Activated CD4-positive, CD25-positive, alpha-beta regulatory T cell treated with anti-CD3 and anti-CD28 coated beads, Interleukin-2, amount 50 U/mL, for 16 hours (primary cell): ENCODE measurements at regions not wholly inside any gene's neighbourhood (a gene's known extent, or its start where the extent isn't known, plus 50 kb on each side); places are given as distances from the start of the nearest gene placed in this dataset.

ENCODE experiments used
- DNase-seq: peaks from one replicate; pipeline ENCODE4 v3.0.0-alpha.2; 2020; ENCODE audit warnings: low read depth, low spot score

DNA sequence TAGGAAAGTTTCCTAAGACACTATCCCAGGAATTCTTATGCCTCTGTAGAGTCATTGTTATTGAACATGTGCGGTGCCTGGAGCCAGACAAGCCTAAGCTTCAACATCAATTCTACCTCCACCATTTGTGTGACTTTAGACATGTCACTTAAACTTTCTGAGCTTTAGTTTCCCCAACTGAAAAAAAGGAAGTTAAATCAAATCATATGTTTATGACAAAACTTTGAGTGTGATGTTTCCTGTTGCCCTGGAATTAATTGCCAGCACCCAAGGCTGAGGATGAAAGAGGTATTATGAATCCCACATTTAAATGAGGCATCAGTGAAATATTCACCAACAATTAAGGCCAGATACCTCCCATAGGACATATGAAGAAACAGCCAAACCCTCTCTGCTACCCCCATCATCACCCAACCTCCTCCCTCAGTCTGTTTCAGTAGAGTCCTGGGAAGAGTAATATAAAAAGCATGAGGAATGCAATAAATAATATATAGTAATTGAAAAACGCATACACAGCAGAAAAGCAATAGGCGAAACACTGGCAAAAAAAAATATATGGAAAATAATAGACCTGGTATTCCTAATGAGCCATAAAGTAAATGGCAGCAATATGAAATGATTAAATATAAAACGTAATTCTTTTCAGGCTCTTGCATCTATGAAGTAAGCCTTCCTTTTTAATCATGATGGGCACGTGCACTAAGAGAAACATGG, 182.0 kb upstream of the DCN start:
- no peak for DNase-seq

DNA sequence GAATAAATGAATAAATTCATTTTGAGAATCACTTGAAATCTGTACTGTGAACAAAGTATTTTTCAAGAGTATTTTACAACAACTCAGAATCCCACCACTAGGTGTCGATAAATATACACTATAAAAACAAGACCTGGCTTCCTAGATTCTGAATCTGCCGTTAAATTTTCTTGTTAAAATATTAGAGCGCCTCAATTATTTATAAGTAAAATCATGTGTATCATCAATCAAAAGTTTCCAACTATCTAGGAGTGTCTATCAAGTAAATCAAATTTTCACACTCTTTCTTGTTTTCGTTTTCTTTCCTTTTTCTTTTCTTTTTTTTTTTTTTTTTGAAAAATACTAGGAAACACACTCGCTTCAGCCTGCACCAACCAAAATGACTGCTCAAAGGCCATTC, 179.2 kb upstream of the DCN start:
- no peak for DNase-seq

DNA sequence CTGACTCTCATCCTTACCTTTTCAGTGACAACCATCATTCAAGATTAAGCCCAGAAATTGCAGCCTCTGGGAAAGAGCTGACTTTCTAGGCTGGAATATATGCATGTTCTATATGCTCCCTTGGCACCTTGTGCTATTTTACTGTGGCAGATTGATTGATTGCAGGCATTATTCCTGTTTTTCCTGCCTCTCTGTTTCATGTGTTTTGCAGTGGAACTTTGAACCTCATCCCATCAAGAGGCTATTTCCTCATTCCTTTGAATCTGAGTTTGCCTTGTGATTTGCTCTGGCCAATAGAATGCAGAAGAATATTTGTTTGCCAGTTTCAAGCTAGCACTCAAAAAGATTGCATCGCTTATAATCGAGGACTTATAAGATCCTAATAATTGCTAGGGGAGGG, 174.8 kb upstream of the DCN start:
- no peak for DNase-seq

DNA sequence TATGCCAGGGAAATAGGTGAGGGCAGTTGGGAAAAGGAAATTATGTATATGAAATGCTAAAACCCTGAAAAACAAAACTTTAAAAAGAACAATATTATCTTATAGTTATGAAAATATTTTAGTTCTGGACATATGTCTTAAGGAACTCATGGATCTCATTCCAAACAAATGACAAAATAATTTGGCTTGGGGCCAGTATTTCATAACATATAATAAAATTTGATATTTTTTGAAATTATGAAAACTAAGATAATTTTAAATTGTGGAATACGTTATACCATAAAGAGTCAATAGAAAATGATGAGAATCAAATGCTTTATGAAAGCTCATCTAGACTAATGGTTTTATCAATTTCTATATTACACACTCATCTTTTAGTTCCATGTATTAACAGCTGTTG, 173.8 kb upstream of the DCN start:
- no peak for DNase-seq

DNA sequence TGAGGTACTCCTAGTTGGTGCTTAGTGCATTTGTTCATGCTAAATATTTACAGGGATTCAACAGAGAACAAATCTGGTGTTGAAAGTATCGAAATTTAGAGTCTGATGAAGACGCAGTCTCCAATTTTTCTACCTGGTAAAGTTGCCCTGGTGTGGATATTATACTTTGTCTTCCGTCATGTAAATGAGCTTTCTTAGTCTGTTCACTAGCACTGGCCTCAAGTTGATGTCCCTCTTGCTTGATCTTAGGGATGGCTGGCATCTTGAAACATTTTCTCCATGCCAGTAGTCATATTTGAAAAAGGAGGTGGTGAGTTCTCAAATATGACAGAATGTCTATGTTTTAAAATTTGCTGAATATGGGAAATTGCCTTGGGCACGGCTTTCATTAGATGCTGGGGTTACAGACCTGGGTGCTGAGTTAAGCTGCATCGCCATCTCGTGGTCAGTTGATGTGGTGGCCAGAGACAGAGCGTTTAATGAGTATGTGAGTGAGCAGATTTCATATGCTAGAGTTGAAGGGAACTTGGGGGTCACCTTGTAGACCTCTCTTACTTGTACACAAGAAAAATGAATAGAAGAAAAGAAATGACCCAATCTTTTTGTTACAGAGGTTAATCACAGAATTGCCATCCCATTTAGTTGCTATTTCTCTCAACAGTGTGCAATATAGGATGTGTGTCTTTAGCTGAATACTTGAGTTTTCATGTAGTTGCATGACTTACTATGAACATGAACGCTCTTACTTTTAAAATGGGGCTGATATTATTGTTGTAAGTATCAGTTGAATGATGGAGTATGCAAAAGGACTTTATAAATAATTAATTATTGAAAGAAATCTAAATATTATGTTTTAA, 172.8 kb upstream of the DCN start:
- no peak for DNase-seq

DNA sequence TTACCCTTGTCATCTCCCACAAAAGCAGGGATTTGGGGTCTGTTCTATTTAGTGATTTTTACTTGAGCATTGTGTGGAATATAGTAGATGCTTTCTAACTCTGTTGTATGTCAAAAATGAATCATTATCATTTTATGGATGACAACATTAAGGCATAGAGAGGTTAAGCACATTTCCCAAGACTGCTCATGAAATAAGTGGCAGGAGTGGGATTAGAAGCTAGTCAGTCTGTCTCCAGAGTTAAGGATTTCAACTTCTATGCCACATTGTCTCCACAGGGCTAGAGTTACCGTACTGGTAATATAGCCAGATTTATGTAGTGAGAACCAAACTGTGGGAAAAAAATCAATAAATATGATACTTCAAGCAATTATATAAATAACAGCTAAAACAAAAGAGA, 170.6 kb upstream of the DCN start:
- DNase-seq: no peak

DNA sequence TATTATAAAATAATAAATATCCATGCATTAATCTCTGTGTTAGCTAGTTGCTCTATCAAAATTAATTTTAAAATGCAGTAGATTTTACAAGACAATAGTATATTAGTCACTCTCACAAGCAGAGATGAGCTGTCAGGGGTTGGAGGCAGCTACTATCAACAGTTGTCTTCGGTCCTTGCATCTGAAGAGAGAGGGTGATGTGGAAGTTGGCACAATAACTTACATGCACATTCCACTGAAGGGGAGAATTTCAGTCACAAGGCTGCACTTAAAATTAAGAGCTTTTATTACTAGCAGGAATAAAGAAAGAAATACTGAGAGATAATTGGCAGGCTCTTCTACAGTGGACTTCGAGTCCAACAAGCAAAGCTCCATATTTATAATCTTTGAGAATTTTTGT, 166.9 kb upstream of the DCN start:
- DNase-seq: no peak

DNA sequence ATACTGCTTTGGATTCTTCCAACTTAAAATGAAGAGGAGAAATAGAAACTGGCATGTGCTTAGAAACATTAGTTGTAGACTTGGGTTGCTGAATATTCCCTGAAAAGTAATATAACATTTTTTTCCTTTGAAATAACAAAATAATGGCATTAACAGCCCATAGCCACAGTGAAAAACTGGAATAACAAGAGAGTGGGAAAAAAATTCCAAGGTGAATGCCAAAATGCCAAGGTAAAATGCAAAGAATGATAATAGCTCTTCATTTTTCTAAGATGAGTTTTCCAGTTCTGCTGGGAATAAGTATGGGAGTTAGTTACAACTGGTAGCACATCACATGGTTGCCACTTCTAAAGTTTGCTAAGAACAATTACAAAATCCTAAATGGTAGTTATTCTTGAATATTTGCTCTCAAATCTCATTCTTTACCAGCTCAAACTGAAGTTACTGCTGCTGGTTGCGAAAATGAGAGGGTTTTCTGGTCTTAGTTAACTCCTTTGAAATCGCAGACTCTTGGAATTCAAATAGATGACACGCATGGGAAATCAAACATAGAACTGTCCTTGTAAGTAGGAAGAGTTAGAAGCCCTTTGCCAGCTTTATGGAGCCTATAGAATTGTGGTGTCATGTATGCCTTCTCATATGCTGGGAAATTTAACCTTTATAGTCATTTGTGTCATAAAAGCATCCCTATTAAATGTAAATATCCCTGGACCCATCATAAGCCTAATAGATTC, 165.0 kb upstream of the DCN start:
- DNase-seq: no peak

DNA sequence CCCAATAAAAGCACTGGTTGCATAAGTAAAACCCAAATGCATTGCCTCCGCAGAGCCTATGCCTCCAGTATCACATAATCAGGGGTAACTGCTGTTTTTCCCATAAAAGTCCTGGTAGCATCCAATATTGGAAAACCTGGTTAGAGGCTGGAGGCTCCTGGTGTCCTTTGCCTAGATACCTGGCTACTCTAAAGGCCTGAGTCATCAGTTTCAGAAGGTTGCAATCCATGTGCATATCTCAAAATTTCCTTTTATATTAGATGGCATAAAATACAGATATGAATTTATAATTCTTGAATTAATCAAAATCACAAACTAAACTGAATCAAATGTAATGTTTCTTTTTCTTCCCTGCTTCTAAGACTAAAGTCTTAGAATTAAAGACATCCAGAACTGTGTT, 164.2 kb upstream of the DCN start:
- DNase-seq: no peak

DNA sequence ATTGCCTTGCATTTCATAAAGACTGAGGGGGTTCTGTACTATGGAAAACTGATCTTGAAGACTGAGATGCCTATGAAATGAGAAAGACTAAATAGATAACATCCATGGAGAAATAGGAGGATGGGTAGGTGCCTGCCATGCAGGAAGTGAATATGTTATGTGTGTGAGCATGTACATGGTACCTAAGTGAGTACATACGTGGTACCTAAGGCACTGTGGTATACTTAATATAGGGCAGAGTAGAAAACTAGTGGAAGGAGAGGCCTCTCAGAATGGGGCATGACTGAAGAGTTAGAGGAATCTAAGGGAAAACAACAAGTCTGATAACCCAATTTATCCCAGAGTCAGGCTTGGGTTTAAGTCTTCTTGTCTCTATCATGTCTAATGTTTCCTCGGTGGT, 161.8 kb upstream of the DCN start:
- DNase-seq: no peak

DNA sequence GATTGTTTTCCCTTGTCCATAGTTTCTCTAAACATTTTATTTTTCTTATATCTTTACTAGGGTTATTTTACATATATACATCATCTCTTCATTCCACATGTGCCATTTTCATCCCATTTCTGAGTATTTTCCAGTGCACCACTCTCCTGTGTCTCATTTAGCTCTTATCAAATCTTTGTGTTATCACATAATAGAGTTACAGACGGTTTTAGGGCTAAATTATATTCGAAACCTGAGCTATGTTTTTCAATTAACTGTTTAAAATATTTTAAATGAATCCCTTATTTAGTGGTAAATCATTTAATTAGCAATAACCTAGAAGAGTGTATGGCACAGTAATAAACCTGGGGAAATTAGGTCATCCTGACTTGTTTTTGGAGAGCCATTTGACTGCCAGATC, 160.4 kb upstream of the DCN start:
- DNase-seq: no peak

DNA sequence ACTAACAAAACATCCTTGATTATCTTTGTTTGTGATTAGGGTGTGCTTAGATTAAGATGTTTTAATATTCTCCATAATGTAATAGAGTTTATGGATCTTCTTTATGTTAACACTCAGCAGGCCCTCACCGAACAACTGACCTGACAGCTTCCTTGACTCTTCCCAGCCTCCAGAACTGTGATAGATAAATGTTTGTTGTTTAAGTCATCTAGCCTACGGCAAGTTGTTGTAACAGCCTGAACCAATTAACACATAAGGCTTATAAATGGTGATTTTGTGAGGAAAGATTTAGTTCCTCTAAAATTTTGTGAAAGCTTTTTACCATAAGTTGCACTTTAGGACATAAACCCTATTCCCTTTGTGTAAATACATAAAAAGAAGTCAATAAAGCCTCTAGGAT, 156.5 kb upstream of the DCN start:
- DNase-seq: no peak

DNA sequence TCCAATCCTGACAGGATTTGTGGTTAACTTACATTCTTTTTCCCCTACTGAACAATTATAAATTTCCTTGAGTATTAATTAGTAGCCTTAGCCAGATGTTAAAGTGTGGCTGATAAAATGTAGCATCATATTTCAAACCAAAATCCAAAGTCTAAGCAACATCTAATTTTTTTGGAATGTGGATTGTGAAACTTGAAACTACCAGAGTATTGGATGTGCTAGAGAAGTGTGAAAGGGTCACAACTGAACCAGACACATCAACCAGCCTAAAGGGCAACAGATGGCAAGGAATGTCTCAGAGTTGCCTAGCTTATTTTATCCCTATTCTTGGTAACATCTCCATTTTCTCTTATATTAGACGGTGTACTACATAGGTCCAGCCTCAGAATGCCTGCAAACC, 153.1 kb upstream of the DCN start:
- no peak for DNase-seq

DNA sequence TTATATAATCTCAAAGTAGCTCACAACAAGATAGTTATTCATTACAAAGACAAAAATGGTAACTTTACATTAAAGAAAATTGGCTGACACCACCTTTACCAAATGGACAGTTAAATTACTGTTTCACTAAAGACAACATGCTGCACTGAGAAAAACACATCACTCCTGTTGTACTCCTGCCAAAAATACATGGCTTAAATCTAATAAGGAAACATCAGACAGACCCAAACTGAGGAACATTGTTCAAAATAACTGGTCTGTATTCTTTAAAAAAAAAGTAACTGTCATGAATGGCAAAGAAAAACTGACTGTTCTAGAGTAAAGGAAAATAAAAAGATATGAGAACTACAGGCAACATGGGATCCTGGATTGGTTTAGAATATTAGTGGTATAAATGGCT, 151.3 kb upstream of the DCN start:
- DNase-seq: no peak

DNA sequence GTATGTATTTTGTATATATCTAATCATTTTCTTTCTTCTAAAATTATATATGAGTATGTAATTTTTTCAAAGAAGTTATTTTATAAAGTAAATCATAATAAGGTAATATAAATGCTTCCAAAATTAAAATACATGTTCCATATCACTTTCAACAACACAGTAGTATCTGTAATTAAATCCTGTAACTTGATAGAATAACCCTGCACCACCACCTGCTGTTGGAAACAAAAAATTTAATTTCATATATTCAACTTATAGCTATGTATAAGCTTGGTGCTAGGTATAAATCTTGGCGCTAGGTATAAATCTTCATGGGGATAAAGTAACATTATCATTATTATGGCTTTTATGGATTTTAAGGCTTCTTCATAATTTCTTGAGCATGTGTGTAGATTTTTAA, 149.7 kb upstream of the DCN start:
- no peak for DNase-seq

DNA sequence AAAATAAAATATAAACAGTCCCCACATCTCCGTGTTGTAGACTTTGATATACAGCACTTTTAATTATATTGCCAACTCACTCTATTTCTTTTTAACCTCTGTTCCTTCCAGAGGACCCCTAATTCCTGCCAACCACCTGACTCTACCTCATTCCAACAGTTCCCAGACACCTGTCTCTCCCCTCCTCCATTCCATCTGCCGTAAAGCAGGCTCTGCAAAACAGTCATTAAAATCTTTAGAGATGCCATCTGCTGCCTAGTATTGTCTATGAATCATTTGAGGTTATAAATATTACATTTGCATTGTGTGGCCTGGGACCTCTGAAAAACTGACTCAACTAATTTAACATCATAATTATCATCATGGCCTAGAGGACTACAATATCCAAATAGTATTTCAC, 148.8 kb upstream of the DCN start:
- no peak for DNase-seq

DNA sequence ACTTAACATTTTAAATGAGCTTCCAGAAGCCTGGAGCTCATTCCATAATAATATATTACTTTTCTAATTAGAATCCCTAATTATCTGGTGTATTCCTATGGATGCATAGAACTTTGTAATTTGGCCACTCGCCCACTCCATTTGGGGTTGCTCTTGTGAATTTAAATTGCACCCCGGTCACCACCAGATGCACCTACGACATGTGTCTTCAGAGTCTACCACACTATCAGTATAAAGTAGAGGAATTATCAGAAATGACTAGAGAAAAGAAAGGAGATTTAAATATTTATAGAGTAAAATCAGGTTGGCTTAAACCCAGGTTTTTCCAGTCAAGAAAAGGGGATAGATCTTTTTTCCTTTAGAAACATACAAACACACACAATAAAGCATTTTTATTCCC, 145.8 kb upstream of the DCN start:
- DNase-seq: no peak

DNA sequence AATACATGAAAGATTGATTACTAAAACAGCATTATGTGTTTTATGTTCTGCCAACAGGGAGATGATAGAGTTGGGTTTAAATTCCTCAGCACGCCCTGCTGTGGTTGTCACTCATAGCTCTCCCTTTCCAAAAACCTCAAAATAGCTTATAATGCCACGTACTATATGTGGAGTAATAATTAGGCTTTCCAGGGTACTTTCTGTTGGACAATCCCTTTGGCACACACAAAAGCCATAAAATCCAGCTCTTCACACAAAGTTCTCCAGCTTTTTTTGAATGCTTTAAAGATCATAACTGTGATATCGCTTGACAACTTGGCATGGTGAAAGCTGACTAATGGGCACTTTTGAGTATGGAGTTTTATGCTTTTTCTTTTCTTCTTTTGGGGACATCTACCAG, 145.3 kb upstream of the DCN start:
- no peak for DNase-seq

DNA sequence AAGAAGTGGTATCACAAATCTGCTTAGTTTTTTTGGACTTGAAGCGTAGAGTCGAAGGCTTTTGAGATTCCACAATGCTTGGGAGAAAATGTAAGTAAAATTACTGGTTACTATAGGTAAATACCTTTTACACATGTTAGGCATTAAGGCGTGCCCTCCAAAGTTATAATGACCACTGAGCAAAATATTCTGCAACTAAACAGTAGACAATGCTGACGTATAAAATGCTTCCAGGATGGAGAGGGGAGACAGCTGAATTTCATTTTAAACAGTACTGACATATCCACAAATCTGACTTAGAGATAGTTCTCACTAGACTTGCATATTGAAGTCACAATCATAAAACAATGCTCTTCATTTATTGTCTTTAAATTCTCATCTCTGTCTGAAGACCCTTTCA, 144.5 kb upstream of the DCN start:
- no peak for DNase-seq

DNA sequence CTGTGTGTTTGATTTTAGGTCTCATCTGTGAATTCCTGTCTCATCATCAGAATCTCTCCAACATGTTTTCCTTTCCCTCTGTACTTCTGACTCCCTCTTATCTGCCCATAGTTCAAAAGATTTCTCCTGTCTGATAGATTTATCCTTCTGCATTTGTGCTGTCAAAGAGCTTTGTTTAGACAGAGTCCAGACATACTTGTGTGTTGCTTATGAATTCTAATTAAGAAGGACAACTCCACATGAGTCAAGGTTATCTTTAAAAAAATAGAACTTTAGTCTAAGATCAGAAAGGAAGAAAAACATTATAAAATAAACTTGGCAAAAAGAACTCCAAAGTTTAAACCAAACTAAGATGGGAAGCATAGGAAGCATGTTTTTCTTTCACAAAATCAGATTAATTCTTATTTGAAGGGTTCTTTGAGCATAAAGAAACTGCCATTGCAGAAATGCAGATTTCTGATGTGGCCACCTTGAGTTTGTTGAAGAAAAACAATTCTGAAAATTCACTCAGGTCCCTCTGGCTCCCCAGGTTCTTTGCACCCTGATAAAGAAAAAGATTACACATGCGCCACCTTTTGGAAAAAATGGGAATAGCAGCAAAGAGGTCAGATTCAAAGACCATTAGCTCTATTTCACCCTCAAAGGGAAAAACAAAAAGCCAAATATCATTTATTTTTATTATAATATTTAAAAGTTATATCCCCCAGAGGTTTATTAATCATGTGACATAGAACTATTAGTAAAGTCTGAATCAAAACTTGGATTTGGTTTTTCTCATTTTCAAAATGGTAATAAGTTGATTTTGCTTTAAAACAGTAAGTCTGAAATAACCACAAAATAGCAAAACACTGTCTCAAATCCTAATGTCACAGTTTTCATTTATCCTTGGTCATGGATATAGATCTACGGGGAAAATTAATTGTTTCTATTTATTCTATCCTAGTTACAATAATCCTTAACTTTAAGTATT, 143.7 kb upstream of the DCN start:
- peak; percentile 4 for DNase-seq

DNA sequence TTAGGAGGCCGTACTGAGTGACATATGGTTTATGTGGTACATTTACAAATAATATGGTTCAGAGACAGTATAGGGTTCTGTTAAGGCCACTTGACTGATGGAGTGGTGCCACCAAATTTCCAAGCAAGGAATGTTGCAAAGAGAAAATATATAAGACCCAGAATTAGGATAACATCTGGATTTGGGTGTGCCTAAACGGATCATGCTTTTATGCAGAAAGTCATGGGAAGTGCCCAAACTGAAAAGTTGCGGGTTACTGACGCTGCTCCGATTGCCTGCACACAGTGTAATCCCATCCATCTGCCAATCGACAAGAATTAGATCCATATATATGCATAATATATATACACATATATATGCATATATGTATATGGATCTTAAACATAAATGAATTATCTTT, 138.4 kb upstream of the DCN start:
- DNase-seq: no peak
